IMR-90 (cell line): ENCODE measurements at regions not wholly inside any gene's neighbourhood (a gene's known extent, or its start where the extent isn't known, plus 50 kb on each side); places are given as distances from the start of the nearest gene placed in this dataset.

Experiments
- ATAC-seq: fragments of 200-7000 bp; cut with Tn5 transposase; 2 replicates; pipeline ENCODE4 v1.9.1; 2020; ENCODE audit warnings: low read depth, mild to moderate bottlenecking, moderate library complexity
- BruUV-seq: library from RNA; stranded (reverse); fragments of 400-500 nt; replicated peaks from 2 replicates; lab custom pipeline; 2021; lab: Mats Ljungman, UMichigan
- CTCF ChIA-PET: fragments of 300-600 bp; formaldehyde crosslinking; extraction: SDS; loops from one replicate; lab custom pipeline; 2021; ENCODE audit warnings: antibody characterized with exemption; lab: Yijun Ruan, JAX
- POLR2A ChIA-PET: fragments of 300-600 bp; sonication (Branson Sonifier 250); formaldehyde crosslinking; loops from one replicate; lab custom pipeline; 2022; ENCODE audit warnings: antibody characterized with exemption; ENCODE audit not compliant: unreplicated experiment; lab: Charles Lee
- DNase-seq: peaks from one replicate; pipeline ENCODE4 v3.0.0; 2013
- H2AFZ ChIP-seq: replicated peaks from 2 replicates; pipeline ENCODE3; 2013; ENCODE audit warnings: low read length, mild to moderate bottlenecking; ENCODE audit not compliant: poor library complexity
- H2AK5ac ChIP-seq: 2 replicates; pipeline ENCODE4 v1.6.1; 2013; ENCODE audit warnings: low read depth, low read length, inconsistent platforms
- H2AK9ac ChIP-seq: replicated peaks from 2 replicates; pipeline ENCODE3; 2013; ENCODE audit warnings: mild to moderate bottlenecking, low read depth, low read length, moderate library complexity; ENCODE audit not compliant: poor library complexity
- H2BK120ac ChIP-seq: 2 replicates; pipeline ENCODE4 v1.6.1; 2013; ENCODE audit warnings: low read depth, low read length, inconsistent platforms
- H2BK15ac ChIP-seq: 3 replicates; pipeline ENCODE4 v1.6.1; 2013; ENCODE audit warnings: low read depth, low read length, inconsistent platforms
- H2BK20ac ChIP-seq: 2 replicates; pipeline ENCODE4 v1.6.1; 2013; ENCODE audit warnings: low read depth, mild to moderate bottlenecking, inconsistent platforms, low read length, moderate library complexity
- H2BK5ac ChIP-seq: 2 replicates; pipeline ENCODE4 v1.6.1; 2013; ENCODE audit warnings: mild to moderate bottlenecking, low read depth, low read length, inconsistent platforms; ENCODE audit not compliant: poor library complexity, severe bottlenecking
- H3K14ac ChIP-seq: replicated peaks from 2 replicates; pipeline ENCODE4 v1.6.1; 2013; ENCODE audit warnings: low read depth, low read length, inconsistent platforms
- H3K18ac ChIP-seq: 2 replicates; pipeline ENCODE4 v1.6.1; 2013; ENCODE audit warnings: low read depth, low read length, control low read depth
- H3K23ac ChIP-seq: 2 replicates; pipeline ENCODE4 v1.6.1; 2013; ENCODE audit warnings: low read depth, low read length, inconsistent platforms
- H3K27ac ChIP-seq: 2 replicates; pipeline ENCODE4 v1.5.1; 2013; ENCODE audit warnings: mild to moderate bottlenecking, control low read depth, low read length; ENCODE audit not compliant: insufficient read depth
- H3K27me3 ChIP-seq: 2 replicates; pipeline ENCODE4 v1.6.1; 2013; ENCODE audit warnings: low read length; ENCODE audit not compliant: control insufficient read depth, insufficient read depth
- H3K36me3 ChIP-seq: 2 replicates; pipeline ENCODE4 v1.6.1; 2013; ENCODE audit warnings: low read length, mixed read lengths; ENCODE audit not compliant: control insufficient read depth, insufficient read depth
- H3K4ac ChIP-seq: 2 replicates; pipeline ENCODE4 v1.6.1; 2013; ENCODE audit warnings: low read depth, low read length, inconsistent platforms
- H3K4me1 ChIP-seq: 2 replicates; pipeline ENCODE4 v1.6.1; 2013; ENCODE audit warnings: low read length, mixed read lengths; ENCODE audit not compliant: control insufficient read depth, insufficient read depth
- H3K4me2 ChIP-seq: 2 replicates; pipeline ENCODE4 v1.6.1; 2013; ENCODE audit warnings: low read depth, mild to moderate bottlenecking, control low read depth, low read length, moderate library complexity
- H3K4me3 ChIP-seq: 2 replicates; pipeline ENCODE4 v1.5.1; 2013; ENCODE audit warnings: low read depth, mild to moderate bottlenecking, control low read depth, low read length, moderate library complexity; ENCODE audit not compliant: insufficient read depth
- H3K56ac ChIP-seq: 2 replicates; pipeline ENCODE4 v1.6.1; 2013; ENCODE audit warnings: low read length, inconsistent platforms; ENCODE audit not compliant: insufficient read depth; ENCODE audit errors: extremely low read depth
- H3K79me1 ChIP-seq, 2 experiments: 2 replicates each; pipeline ENCODE4 v1.6.1; 2013; ENCODE audit warnings: low read length in 2 of 2, inconsistent platforms in 1 of 2, low read depth in 1 of 2
- H3K9ac ChIP-seq: 2 replicates; pipeline ENCODE4 v1.6.1; 2013; ENCODE audit warnings: low read depth, low read length, control low read depth
- H3K9me1 ChIP-seq: 2 replicates; pipeline ENCODE4 v1.6.1; 2013; ENCODE audit warnings: low read length, inconsistent platforms; ENCODE audit not compliant: insufficient read depth
- H3K9me3 ChIP-seq: 2 replicates; pipeline ENCODE4 v1.6.1; 2013; ENCODE audit warnings: low read length; ENCODE audit not compliant: control insufficient read depth, insufficient read depth
- H4K20me1 ChIP-seq: 2 replicates; pipeline ENCODE4 v1.6.1; 2013; ENCODE audit warnings: low read length, inconsistent platforms; ENCODE audit not compliant: insufficient read depth
- H4K5ac ChIP-seq: 2 replicates; pipeline ENCODE4 v1.6.1; 2013; ENCODE audit warnings: mild to moderate bottlenecking, low read depth, low read length, control low read depth
- H4K8ac ChIP-seq, 2 experiments: 2 replicates each; pipeline ENCODE4 v1.6.1; 2013; ENCODE audit warnings: low read depth in 2 of 2, low read length in 2 of 2, control low read depth in 1 of 2, inconsistent platforms in 1 of 2
- H4K91ac ChIP-seq: 2 replicates; pipeline ENCODE4 v1.6.1; 2013; ENCODE audit warnings: low read depth, low read length, inconsistent platforms; ENCODE audit not compliant: insufficient read depth
- BHLHE40 ChIP-seq: fragments of 150-350 bp; IDR thresholded peaks from 2 replicates; pipeline ENCODE4 v1.6.1; 2016; ENCODE audit warnings: mild to moderate bottlenecking, low read depth, low read length
- CEBPB ChIP-seq: IDR thresholded peaks from 2 replicates; pipeline ENCODE4 v1.6.1; 2012; ENCODE audit warnings: low read depth, low read length, improper control_type of control experiment
- CHD1 ChIP-seq: IDR thresholded peaks from 2 replicates; pipeline ENCODE4 v1.6.1; 2012; ENCODE audit warnings: low read depth, low read length, improper control_type of control experiment
- CTCF ChIP-seq: conservative IDR thresholded peaks from 2 replicates; pipeline ENCODE4 v1.5.1; 2012; ENCODE audit warnings: mild to moderate bottlenecking, low read depth, low read length, improper control_type of control experiment
- FOS ChIP-seq: fragments of 150-350 bp; IDR thresholded peaks from 2 replicates; pipeline ENCODE4 v1.6.1; 2016; ENCODE audit warnings: low read depth, low read length
- MAFK ChIP-seq: IDR thresholded peaks from 2 replicates; pipeline ENCODE4 v1.6.1; 2012; ENCODE audit warnings: low read depth, low read length, improper control_type of control experiment
- MAZ ChIP-seq: IDR thresholded peaks from 2 replicates; pipeline ENCODE4 v1.6.1; 2012; ENCODE audit warnings: low read depth, mild to moderate bottlenecking, low read length, improper control_type of control experiment, moderate library complexity, borderline replicate concordance
- MXI1 ChIP-seq: IDR thresholded peaks from 2 replicates; pipeline ENCODE4 v1.6.1; 2012; ENCODE audit warnings: low read depth, mild to moderate bottlenecking, low read length, moderate library complexity, borderline replicate concordance
- POLR2A ChIP-seq: IDR thresholded peaks from 2 replicates; pipeline ENCODE4 v1.6.1; 2012; ENCODE audit warnings: mild to moderate bottlenecking, low read depth, low read length
- RAD21 ChIP-seq: IDR thresholded peaks from 2 replicates; pipeline ENCODE4 v1.6.1; 2012; ENCODE audit warnings: low read length, improper control_type of control experiment
- RFX5 ChIP-seq: IDR thresholded peaks from 2 replicates; pipeline ENCODE4 v1.8.0; 2012; ENCODE audit warnings: low read depth, mild to moderate bottlenecking, low read length, moderate library complexity
- SMC3 ChIP-seq: fragments of 150-350 bp; IDR thresholded peaks from 2 replicates; pipeline ENCODE4 v1.6.1; 2016; ENCODE audit warnings: low read depth, mild to moderate bottlenecking, antibody characterized with exemption, low read length, moderate library complexity
- WGBS, 2 experiments: methylation state at CpG; one replicate each; pipeline versions ENCODE4 v1.1.5 to v1.1.7; 2013; ENCODE audit warnings: missing lambda C conversion rate in 2 of 2; ENCODE audit not compliant: insufficient read length in 1 of 2; ENCODE audit errors: extremely low coverage in 2 of 2; 5-methylcytosine and 5-hydroxymethylcytosine counted together
- dilution Hi-C: fragments of 300-500 bp; cut with HindIII; formaldehyde crosslinking; loops from one replicate; pipeline ENCODE4 v1.14.3; 2018; ENCODE audit warnings: low sequenced_read_pairs; ENCODE audit not compliant: unreplicated experiment
- in situ Hi-C: fragments of 300-500 bp; cut with MboI; formaldehyde crosslinking; loops from 3 replicates; pipeline ENCODE4 v1.14.3; 2019; ENCODE audit warnings: low sequenced_read_pairs, inconsistent platforms, mixed read lengths
- intact Hi-C: fragments of 100-400 bp; cut with micrococcal nuclease; formaldehyde crosslinking; loops from 2 replicates; pipeline ENCODE4 v1.10.0; 2022

GRCh38 chr13:112194167-112194530 is 127.2 kb downstream of the SOX1 start:
- Histone ChIP-seq H3K4ac (no peak overlapping the region), H2BK5ac (no peak overlapping the region), H2BK20ac (no peak overlapping the region), H4K91ac (no peak overlapping the region), H2BK15ac (no peak overlapping the region), H3K56ac (no peak overlapping the region), H3K18ac (no peak overlapping the region), H4K20me1 (no peaks in the 10 kb centered on the region), H3K4me2 (no peak overlapping the region), H3K9me1 (no peaks in the 10 kb centered on the region), H3K79me1 (no peaks in the 10 kb centered on the region), H2BK120ac (no peak overlapping the region), H4K5ac (no peak overlapping the region), H2AK5ac (no peak overlapping the region), H4K8ac (no peak overlapping the region), H3K23ac (no peak overlapping the region), H3K27ac (no peak overlapping the region), H3K9ac (no peak overlapping the region), H3K4me3 (no peak overlapping the region), H3K27me3 (no peaks in the 10 kb centered on the region), H3K4me1 (no peaks in the 10 kb centered on the region), H2AK9ac (no peak overlapping the region), H3K9me3 (peaks cover 25% of the 10 kb centered on the region), H3K14ac (no peak overlapping the region), H2AFZ (no peak overlapping the region), H3K36me3 (no peaks in the 10 kb centered on the region)
- DNase-seq (no peak), ATAC-seq (no peak)
- dilution Hi-C loops (no loop called here), intact Hi-C loops (no loop called here), in situ Hi-C loops (no loop called here)
- no TSS peak for BruUV-seq
- 93% methylated on average over 2 of the region's 22 CpGs; no CpG with 5 or more reads in 1 of the 2 experiments for WGBS, 2 experiments
- ChIA-PET CTCF (no interaction called here), POLR2A (no interaction called here)
- TF ChIP-seq CHD1 = no peak
- TF ChIP-seq POLR2A = no peak
- TF ChIP-seq FOS = no peak
- TF ChIP-seq CTCF = no peak
- TF ChIP-seq SMC3 = no peak
- no peak for TF ChIP-seq MAZ
- TF ChIP-seq CEBPB = no peak
- no peak for TF ChIP-seq BHLHE40
- TF ChIP-seq MAFK = no peak
- TF ChIP-seq RFX5 = no peak
- no peak for TF ChIP-seq RAD21
- no peak for TF ChIP-seq MXI1
